ENCODE measurements at regions not wholly inside any gene's neighbourhood (a gene's known extent, or its start where the extent isn't known, plus 50 kb on each side); places are given as distances from the start of the nearest gene placed in this dataset.

DNA sequence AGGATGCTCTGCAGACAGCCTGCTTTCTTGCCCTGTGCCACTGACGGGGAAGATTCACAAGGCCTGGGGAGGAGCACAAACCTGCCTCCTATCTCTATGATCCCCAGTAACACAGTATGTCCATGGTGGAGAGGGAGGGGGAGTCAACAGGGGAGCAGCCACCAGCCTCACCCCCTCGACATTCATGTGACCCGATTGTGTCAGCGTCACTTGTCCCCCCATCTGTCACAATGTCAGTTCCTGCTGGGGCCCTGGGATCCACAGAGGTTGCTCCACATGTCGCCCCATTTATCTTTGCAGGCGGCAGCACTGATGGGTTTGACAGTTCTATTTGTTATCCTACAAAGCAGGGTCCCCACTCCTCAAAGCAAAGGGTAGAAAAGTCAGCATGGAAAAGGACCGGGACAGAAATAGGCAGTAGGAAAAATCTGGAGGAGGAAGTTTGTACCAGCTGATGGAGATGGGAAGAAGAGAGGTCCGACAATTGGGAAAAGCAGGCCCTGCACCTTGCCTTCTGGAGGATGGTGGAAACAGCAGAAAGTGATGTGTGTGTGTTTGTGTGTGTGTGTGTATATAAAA, 130.9 kb downstream of the SEC16B start:
- CTCF ChIA-PET: no interaction called here
- no peak for DNase-seq (ENCODE audit: low read depth, low spot score)
- H3K4me3 ChIP-seq (ENCODE audit: low read depth, low read length): no peak overlapping the region
- TF ChIP-seq, protein P1, sequence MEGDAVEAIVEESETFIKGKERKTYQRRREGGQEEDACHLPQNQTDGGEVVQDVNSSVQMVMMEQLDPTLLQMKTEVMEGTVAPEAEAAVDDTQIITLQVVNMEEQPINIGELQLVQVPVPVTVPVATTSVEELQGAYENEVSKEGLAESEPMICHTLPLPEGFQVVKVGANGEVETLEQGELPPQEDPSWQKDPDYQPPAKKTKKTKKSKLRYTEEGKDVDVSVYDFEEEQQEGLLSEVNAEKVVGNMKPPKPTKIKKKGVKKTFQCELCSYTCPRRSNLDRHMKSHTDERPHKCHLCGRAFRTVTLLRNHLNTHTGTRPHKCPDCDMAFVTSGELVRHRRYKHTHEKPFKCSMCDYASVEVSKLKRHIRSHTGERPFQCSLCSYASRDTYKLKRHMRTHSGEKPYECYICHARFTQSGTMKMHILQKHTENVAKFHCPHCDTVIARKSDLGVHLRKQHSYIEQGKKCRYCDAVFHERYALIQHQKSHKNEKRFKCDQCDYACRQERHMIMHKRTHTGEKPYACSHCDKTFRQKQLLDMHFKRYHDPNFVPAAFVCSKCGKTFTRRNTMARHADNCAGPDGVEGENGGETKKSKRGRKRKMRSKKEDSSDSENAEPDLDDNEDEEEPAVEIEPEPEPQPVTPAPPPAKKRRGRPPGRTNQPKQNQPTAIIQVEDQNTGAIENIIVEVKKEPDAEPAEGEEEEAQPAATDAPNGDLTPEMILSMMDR (IDR thresholded peaks at IDR 0.05; ENCODE audit: insufficient read depth, low read length, missing control alignments): no peak
- POLR2A ChIA-PET: no interaction called here

DNA sequence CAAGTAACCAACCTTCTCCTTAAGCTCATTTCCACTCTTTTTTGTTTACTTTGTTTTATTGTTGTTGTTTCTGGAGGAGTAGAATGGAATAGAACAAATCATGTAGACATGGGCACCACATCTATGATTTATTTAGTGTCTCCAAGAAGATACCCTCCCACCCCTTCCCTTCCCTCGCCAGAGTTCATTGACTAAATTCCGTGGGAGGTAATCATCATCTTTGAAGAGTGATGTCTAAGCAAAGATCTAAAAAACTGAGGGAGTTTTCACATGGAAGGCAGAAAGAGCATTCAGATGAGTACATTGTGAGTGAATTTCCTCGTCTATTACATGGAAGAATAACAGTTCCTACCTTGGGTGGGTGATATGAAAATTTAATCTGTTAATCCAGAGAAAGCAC, 136.2 kb downstream of the SEC16B start:
- no peak overlapping the region for H3K4me3 ChIP-seq (ENCODE audit: low read depth, low read length)
- no peak for DNase-seq (ENCODE audit: low read depth, low spot score)
- ChIA-PET POLR2A (no interaction called here), CTCF (no interaction called here)
- TF ChIP-seq, protein P1 (IDR thresholded peaks at IDR 0.05; ENCODE audit: insufficient read depth, low read length, missing control alignments): no peak

DNA sequence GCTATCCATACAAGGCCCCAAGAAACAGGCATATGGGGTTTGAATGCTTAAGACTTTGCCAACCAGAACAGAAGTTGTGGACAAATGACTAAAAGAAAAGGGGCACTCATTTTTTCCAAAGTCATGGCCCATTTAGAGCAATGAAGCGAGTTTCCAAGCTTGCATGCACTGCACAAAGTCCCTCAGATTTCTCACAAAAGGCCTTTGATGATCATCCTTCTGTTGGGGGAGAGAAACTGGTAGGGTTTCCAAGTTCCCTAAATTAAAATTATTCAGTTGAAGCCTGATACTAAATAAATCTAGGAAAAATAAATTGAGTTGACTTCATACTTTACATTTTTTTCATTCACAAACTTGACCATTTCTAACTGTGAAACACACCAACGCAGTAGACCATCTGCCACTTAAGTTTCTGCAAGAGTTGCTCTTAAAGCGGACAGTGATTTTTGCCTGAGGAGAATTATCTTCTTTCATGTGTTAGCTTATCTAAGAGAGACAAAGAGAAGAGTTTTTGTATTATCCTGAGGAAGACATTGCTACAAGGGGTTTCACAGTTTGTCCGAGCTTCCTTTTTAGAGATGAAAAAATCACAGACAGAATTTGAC, 139.2 kb downstream of the SEC16B start:
- ChIA-PET POLR2A (no interaction called here), CTCF (no interaction called here)
- no peak overlapping the region for H3K4me3 ChIP-seq (ENCODE audit: low read depth, low read length)
- TF ChIP-seq, protein P1 (IDR thresholded peaks at IDR 0.05; ENCODE audit: insufficient read depth, low read length, missing control alignments): no peak
- DNase-seq (ENCODE audit: low read depth, low spot score): no peak

DNA sequence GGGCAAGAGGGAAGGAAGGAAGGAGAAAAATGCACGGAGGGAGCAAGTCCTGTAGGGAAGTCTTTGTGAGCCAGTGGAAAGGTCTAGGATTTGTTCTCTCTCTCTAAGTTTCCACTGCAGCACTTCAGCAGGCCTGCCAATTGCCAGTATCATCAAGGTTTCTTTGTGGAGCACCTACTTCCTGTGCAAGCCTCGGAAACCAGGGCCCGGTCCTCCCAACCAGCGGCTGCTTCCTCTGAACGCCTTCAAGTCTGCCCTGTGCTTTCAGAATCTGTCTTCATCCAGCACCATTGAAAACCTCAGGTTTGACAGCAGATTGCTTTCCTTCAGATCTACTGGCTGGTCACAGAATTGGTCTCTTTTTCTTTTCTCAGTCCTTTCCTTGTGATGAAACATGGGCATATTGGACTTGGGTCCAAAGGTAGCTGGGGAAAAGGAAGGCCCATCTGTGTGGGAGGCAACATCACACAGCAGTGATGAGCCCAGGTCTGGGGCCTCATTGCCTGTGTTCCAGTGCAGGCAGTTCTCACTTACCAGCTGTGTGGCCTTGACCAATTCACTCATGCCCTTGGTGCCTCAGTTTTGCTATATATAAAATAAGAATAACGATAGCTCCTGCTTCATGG, 144.5 kb downstream of the SEC16B start:
- CTCF ChIA-PET: no interaction called here
- TF ChIP-seq, protein P1 (IDR thresholded peaks at IDR 0.05; ENCODE audit: insufficient read depth, low read length, missing control alignments): no peak
- no peak for DNase-seq (ENCODE audit: low read depth, low spot score)
- POLR2A ChIA-PET: no interaction called here
- no peak overlapping the region for H3K4me3 ChIP-seq (ENCODE audit: low read depth, low read length)

DNA sequence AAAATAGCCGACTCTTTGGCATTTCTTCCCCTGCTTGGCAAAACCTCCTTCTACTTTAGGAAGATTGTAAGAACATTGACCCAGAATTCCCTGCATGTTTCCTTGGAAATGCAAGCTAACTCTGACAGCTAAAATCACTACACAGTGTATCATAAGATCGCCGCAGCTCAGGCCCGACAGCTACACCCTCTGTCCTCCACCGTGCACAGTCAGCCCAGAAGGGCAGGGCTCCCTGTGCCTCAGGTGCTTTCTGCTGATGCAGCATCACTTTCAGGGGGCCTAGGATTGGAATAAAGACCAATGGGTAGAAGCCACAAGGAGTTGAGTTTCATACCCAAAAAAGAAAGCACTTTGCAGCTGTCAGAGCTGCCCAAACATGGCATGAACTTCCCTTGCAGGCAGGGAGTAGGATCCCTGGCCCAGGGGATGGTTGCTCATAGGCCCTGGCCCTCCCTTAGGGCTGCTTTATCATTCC, 145.3 kb downstream of the SEC16B start:
- no peak for DNase-seq (ENCODE audit: low read depth, low spot score)
- TF ChIP-seq, protein P1 (IDR thresholded peaks at IDR 0.05; ENCODE audit: insufficient read depth, low read length, missing control alignments): no peak
- H3K4me3 ChIP-seq (ENCODE audit: low read depth, low read length): no peak overlapping the region
- CTCF ChIA-PET: interaction anchor here (0.9 kb wide), 1 partner anchor 926 kb away, joined by 3 read pairs; no protein-coding TSS in a partner anchor
- POLR2A ChIA-PET: no interaction called here

DNA sequence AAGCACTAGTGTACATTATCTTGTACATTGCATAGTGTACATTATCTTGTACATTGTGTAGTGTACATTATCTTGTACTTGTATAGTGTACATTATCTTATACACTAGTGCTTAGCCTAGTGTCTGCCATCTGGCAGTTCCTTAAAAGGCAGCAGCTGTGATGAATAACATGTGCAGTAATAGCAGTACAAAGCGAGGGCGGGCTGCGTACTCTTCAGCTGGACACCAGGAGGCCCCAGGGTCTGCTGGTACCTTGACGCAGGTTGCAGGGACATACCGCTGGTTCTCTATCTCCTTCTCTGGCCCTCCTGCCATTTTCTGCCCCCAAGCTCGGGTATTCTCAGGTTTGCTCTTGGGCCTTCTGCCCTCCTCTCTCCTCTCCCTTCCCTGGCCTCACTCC, 149.6 kb downstream of the SEC16B start:
- POLR2A ChIA-PET: no interaction called here
- DNase-seq (ENCODE audit: low read depth, low spot score): no peak
- no peak overlapping the region for H3K4me3 ChIP-seq (ENCODE audit: low read depth, low read length)
- CTCF ChIA-PET: interaction anchor here (1.3 kb wide), 1 partner anchor 126 kb away, joined by 3 read pairs; no protein-coding TSS in a partner anchor
- TF ChIP-seq, protein P1 (IDR thresholded peaks at IDR 0.05; ENCODE audit: insufficient read depth, low read length, missing control alignments): no peak
